GM19043 (cell line): ENCODE measurements at regions not wholly inside any gene's neighbourhood (a gene's known extent, or its start where the extent isn't known, plus 50 kb on each side); places are given as distances from the start of the nearest gene placed in this dataset.

ENCODE experiments used
- ATAC-seq: cut with Tn5 transposase; IDR thresholded peaks from one replicate; pipeline ENCODE4 v1.9.1; 2021; ENCODE audit warnings: low read depth; ENCODE audit not compliant: unreplicated experiment

DNA sequence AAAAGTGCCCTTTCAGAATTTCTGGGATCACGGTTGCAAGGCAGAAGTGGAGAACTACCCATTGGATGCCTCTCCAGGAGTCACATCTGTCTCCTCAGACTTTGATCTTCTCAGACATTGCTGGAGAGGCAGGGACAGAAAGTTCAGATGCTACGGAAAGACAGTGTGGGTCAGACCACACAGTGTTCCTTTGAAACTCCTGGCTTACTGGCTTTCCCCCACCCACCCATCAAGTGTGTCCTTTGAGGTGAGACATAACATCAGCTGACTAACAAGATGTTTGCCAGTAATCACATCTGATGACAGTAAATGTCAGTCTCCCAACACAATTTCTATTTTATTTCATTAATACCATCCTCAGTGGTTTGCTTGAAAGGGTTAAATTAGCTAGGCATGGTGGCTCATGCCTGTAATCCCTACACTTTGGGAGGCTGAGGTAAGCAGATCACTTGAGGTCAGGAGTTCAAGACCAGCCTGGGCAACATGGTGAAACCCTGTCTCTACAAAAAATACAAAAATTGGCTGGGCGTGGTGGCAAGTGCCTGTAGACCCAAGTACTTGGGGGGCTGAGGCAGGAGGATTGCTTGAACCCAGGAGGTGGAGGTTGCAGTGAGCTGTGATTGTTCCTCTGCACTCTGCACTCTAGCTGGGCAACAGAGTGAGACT, 67.2 kb upstream of the SNX9 start:
- ATAC-seq = no peak

DNA sequence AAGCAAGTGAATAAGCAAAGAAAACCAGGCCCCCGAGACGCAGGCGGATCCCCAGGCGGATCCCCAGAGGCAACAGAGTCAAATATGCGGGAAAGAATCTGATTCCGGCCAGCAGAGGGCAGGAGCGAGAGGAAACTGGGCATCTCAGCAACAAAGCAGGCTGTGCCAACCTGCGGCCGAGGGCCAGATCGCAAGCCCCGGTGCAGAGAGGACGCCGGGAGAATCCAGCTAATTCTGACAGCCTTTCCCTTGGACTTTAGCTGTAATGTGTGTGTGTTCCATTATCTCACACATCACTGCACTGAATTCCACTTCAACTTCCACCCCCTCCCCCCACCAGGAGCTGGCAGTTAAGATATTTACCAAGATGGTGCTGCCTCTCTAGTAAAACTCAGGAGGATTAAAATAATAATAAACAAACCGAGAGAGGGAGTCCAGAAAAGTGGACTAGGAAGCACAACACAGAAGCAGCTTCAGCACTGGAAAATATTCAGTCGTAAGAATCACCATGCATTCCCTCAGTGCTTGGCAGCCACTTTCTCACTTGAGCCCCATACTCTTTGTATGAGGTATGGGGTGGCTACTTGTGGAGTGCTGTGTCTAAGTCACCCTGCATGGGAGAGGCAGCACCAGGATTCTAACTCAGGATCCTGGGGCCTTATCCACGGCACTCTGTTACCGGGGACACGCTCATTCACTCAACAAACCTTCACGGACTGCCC, 66.2 kb upstream of the SNX9 start:
- ATAC-seq = no peak

DNA sequence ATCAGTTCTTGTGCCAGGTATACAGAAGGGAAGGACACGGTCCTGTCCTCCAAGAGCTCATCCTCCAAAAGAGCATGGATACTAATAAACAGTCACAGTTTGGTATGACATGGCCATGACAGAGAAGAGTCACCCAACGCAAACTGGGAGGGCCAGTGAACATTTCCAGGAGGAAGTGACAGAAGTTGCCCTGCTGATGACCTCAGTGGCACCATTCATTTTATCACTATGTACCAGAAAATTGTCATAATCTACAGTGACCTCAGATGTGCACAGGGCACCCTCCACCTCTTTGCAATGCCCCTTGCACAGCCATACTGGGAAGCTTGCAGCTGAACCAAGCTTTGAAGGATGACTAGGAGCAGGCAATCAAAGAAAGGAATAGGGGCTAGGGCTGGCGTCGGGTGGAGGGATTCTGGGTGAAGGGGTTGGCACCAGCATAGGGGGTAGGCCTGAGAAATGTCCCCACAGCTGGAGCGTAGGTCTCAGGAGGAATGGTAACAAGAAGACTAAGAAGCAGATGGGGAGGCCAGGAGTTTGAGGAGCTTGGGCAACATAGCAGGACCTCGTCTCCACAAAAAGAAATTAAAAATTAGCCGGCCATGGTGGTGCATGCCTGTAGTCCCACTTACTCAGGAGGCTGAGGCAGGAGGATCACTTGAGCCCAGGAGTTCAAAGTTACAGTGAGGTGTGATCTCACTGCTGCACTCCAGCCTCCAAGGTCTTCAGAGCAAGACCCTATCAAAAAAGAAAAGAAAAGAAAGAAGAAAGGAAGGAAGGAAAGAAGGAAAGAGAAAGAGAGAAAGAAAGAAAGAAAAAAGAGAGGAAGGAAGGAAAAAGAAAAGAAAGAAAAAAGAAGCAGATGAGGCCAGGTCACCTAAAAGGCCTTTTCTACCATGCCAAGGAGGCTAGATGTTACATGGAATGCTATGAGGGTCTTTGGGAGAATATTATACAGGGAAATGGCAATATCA, 65.3 kb upstream of the SNX9 start:
- ATAC-seq = no peak

DNA sequence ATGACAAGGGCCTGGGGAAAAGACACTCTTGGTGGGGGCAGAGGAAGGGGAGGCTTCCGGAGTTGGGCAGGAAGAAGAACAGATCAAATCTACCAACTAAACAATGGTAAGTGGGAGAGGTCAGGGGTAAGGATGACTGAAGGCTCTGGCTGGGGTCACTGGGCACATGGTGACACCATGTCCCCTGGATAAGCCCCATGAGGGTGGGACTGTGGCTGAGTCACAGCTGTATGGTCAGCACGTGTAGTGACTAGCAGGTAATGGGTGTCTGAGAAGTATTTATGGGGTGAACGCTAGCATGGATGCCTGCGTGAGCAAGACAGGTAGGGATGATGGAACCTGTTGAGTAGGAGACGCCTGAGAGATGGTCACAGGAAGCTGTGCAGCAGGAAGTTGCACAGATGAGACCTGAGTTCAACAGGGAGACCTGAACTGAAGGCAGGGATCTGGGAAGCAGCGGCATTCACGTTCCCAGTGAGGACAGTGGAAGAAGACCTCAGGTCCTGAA, 64.5 kb upstream of the SNX9 start:
- no peak for ATAC-seq

DNA sequence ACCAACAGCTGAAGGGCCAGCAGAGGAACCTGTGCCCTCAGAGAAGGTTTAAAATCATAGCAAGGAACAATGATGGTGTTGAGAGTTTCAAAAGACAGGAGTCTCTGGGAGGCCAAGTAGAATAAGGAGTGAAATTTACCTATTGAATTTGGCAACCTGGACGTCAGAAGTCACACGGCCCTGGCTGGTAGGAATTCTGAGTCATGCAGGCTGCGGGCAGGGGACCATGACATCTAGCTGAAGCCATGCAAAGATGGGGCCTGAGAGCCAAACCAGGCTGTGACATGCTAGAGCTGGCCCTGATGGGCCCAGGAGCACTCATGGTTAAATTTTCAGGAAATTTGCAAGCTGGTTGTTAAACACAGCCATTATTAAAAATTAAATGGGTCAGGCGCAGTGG, 64.0 kb upstream of the SNX9 start:
- ATAC-seq = no peak

DNA sequence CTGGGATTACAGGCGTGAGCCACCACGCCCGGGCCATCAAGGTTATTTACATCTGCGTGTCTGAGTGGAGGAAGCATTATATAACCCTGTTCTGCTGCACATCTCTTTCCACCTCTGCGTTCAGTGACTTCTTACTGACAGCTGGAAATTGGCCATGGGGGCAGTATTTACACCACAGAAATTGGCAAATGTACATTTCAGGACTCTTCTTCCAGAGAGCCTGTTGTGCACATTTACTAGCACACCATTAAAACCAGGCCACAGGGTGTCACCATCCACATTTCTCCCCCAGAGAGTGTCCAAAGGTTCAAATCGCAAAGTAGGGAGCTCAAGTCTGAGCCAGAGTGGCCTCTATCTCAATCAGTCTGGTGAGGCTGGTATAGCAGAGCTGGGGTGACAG, 62.9 kb upstream of the SNX9 start:
- ATAC-seq = no peak

DNA sequence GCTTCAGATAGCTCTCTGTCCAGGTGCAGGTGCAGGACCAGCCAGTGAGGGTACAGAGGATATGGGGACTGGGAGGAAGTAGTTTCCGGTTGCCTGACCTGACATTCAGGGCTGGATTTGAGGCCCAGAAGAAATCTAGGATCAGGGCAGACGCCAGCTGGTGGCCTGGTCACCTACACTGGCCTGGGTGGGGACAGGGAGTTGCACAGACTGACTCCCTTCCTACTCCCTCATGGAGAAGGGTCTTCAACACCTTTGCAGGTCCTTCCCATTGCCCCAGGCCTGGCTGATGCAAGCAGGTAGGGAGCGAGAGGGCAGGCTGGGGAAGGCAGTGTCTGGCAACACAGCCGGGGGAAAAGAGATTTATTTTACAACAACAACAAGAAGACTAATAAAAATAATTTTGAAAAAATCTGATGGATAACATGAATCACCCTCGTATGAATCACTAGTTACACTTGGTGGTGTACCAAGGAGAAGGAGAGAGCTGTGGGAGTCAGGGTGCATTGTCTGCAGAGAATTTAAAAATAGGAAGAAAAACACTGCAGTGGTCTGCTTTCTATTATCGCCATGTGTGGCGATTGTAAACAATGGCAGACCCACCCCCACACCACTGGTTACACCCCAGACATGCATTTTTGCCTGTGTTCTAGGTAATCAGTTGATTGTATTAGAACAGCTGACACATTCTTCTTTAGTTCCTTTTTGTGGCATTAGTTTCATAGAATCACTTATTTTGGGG, 62.3 kb upstream of the SNX9 start:
- no peak for ATAC-seq

DNA sequence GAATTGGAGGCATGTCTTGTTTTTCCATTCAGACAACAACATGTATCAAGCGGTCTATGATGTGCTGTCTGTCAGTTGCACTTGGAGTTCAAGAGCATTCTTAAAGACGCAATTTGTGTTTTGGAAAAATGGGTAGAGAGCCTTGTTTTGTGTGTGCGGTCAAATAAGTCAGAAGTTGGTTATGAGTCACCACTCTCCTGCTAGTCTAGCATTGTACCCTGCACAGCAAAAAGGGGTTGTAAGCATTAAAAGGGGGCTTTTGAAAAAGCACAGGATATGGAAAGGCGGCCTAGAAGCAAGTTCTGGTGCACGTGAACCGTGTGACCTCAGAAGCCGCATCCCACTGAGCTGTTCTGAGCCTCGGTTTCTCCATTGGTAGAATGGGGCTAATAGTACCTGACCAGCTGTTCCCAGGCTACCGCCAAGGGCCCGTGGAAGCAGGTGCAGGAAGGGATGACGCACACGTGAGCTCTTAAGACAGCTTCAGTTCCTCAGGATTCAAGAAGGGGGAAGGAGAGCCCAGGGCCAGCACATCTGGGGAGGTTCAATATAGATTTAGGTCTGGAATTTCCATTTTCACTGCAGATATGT, 61.6 kb upstream of the SNX9 start:
- ATAC-seq = peak; percentile 30

DNA sequence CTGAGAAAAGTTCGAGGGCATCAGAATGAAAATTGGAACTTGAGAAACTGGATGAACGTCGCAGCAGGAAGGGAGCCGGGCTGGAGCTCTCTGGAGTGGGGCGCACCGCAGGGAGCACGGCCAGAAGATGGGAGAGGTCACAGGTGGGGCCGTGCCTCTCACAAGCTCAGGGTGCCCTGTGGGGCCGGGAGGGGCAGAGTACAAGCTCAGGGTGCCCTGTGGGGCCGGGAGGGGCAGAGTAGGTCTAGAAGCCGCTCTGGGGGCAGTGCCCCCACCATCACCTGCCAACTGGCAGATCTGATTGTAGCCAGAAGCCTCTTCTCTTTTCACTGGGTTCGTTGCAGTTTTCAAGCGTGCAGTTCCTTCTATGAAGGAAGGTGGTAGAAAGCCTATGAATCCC, 61.1 kb upstream of the SNX9 start:
- no peak for ATAC-seq

DNA sequence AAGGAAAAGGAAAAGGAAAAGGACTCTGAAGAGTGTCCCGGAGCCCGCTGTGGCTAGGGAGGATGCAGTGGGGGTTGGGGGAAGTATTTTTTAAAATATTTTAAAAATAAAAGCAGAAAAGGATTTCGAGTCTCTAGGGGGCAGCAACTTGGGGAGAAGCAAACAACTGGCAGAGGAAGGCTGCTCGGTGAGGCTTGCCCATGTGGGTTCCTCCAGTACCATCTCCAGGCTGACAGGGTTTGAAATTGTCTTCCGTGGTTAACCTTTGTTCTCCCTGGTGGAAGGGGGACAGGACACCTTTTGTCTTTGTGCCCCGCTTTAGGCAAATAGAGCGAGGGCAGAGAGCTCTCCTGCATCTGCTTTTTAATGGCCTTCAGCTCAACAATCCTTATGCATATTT, 60.4 kb upstream of the SNX9 start:
- ATAC-seq = no peak

DNA sequence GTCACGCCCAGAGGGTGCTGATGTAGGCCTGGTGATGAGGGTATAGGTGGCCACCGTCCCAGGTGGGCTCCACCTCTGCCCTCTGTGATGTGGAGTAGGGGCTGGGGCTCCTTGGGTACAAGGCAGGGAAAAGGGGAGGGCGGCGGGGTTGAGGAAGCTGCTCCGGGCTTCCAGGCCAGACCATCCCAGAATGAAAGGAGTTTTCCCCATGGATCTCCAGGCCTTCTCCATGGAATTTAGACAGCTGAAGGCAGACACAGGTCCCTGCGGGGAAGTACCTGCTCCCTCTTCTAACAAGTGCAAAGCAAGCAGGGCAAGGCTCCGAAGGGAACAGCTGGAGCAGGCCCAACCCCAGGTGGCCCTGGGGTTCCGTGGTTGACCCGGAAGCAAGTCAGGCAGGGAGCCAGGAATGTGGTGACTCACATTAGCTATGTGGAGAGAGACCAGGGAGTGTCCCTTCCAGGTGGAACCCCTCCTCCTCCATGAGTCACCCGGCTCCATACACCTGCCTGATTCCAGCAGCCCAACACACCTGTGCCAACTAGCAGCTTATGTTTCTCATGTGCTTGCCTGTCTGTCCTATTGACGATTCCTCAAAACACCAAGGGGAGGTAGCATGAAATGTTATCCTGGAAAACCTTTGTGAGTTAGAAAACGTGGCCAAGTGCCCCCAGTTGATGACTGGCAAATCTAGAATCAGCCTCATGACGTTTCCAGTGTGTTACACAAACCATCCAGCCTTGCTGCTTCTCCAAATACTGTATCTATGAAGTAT, 59.7 kb upstream of the SNX9 start:
- ATAC-seq = no peak

DNA sequence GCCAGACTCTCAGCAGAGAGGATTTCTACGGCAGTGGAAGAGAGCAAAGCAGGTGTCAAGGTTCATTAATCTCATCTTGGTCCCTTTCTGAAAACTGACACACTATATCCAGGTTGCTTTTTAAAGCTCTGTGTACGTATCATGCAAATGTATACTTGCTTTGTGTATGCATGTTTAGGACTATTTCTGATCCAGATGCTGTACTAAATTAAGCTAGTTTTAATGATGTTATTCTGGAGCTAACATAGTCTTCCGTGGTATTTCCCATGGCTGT, 59.2 kb upstream of the SNX9 start:
- peak; percentile 8 for ATAC-seq

DNA sequence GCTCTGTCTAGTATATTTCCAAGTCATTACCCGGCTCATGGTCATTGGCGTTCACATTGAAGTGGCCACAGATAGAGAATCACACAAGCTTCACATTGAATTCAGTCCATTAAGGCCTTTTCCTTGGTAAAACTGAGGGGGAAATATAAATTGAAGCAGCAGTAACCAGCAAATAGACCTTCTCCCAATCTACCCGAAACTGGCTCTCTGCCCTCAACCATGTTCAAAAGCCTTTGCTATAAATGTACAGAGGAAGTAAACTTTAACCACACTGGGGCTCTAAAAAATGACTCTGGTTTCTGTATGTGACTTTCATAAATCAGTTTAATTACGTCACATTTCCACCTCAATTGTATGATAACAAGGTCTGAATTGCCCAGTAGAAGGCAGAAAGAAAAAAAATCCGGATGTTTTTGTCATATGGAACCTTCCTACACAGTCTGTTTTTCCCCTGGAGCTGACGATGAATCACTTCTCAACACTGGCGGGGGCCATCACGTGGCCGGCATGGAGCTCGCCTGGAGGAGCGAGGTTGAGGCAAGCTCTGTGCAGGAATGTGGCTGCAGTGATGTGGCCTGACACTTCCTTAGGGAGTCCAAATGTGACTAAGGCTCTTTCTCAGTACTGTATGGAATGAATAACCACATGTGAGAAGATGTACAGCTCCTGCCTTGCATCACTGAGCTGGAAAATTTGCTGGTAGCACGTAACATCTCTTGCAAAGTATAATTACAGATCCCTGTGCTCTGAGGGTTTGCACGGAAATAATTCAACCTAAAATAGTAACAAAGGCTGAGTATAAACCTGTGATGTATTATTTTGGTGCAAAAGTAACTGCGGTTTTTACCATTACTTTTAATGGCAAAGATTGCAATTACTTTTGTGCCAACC, 58.6 kb upstream of the SNX9 start:
- peak; percentile 56 for ATAC-seq

DNA sequence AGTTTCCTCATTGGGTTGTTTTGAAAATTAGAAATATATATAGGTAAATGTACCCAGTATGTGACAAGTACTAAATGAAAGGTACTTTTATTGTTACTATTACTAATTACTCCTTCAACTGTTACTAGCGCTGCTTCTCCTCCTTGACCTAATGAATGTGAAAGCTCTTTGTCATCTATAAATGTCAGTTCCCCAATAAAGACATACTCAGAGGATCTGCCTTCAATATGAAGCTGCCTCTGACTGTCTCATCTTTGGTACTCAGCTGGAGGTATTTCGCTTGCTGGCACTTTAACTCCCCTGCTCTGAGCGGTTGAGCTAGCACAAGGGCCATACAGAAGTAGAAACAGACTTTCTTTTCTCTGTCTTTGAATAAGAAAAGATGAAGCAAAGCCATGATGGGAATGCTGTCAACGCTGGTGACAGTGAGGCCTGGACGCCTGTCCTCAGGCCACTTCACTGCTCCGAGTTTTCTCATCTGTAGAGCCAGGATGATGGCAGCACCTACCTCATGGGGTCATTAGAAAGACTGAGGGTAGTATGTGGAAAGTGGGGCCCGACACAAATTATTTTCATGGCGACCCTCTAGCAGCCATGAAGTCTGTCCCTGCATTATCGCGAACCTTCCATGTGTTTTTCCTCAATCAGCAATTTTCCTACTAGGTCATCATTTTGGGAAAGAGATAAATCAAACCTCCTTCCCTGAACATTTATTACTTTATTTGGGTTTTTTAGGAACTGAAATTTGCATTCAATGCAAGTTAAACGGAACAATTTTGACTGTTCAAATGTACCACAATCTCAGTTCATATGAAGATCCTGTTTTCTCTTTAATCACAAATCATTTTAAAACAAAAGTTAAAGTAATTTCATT, 55.9 kb upstream of the SNX9 start:
- ATAC-seq = no peak

DNA sequence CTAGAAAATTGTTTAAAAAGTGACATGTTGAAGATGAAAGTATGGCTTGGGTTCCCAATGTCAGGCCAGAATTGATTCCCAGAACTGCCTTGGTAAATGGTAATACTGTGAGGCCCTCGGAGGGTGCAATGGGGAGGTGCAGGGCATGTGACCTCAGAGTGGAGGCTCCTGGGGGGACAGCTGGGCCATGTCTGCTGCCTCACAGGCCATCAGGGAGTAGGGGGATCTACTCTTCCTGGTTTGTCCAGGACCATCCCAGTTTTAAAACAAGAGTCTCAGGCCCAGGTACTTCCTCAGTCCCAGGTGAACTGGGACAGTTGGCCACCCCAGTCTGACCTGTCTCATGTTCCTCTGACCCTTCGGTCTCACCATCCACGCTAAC, 55.3 kb upstream of the SNX9 start:
- ATAC-seq = no peak

DNA sequence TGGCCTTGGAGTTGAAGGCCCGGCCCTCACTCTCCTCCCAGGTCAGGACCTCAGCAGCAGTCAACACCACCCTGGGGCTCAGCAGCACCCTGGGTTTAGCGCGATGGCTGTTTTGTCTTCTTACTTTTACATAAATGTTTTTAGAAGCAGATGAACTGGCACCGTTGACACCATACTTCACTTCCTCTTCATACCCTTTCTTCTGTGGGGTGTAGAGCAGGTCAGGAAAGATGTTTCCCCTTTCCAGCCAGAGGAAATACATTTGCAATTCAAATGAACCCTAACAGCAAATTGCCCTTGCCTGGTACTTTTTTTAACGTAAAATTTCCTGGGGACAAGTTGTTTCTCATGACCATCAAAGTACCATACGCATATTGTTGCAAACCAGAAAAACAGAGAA, 54.7 kb upstream of the SNX9 start:
- no peak for ATAC-seq

DNA sequence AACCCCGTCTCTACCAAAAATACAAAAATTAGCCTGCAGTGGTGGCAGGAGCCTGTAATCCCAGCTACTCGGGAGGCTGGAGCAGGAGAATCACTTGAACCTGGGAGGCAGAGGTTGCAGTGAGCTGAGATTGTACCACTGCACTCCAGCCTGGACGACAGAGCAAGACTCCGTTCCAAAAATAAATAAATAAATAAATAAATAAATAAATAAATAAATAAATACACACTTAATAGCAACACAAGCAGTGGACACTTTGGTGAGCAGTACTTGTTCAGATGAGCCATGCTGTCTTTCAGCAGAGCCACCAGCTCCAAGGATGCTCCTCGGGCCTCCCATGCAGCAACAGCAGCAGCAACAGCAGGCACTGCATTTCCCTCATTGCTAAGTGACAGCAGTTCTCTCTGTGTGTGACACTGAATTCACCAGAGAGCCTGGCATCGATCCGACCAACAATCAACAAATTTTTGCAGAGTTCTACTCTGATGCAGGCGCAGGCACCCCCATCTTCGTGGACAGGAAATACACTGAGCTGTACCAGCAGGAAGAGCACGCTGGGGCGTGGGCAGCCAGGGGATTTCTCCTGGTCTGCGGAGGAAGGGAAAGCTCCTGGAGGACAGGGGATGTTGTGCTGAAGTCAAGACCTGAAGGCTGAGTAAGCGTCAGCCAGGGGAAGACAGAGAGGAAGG, 54.0 kb upstream of the SNX9 start:
- no peak for ATAC-seq
